HG03175 (cell line): ENCODE measurements at regions not wholly inside any gene's neighbourhood (a gene's known extent, or its start where the extent isn't known, plus 50 kb on each side); places are given as distances from the start of the nearest gene placed in this dataset.
A peak's percentile ranks its signal among the peaks of the same experiment; 100 is the strongest.

ENCODE experiments used
- ATAC-seq: cut with Tn5 transposase; IDR thresholded peaks from one replicate; pipeline ENCODE4 v1.9.1; 2021; ENCODE audit warnings: mild to moderate bottlenecking, moderate library complexity; ENCODE audit not compliant: unreplicated experiment

DNA sequence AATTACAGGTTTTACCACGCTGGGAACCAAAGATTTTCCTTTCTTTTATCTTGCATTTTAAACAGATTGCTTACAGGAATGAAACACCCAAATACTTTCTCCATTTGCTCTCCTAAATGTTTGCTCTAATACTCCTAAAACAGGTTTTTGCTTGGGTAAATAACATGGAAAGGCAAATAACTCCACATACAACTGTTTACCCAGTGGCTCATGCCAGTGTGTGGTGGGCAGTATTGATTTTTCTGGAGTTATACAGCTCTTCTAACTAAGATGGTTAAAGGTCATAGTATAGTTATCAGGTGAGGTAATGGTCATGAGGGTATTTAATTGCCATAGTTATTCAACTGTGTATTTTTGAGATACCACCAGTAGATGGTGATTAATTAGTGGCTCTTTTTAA, 61.2 kb upstream of the RAB27B start:
- no peak for ATAC-seq

- no peak for ATAC-seq
Measured at GRCh38 chr18:54769526-54770464, 58.5 kb upstream of the RAB27B start.

- ATAC-seq = no peak
Measured at GRCh38 chr18:54772056-54772455, 56.2 kb upstream of the RAB27B start.

- ATAC-seq = no peak
Measured at GRCh38 chr18:54774423-54774822, 53.9 kb upstream of the RAB27B start.

GRCh38 chr18:54774981-54775665, 53.2 kb upstream of the RAB27B start:
- ATAC-seq = no peak

GRCh38 chr18:54775686-54776085, 52.6 kb upstream of the RAB27B start:
- no peak for ATAC-seq

DNA sequence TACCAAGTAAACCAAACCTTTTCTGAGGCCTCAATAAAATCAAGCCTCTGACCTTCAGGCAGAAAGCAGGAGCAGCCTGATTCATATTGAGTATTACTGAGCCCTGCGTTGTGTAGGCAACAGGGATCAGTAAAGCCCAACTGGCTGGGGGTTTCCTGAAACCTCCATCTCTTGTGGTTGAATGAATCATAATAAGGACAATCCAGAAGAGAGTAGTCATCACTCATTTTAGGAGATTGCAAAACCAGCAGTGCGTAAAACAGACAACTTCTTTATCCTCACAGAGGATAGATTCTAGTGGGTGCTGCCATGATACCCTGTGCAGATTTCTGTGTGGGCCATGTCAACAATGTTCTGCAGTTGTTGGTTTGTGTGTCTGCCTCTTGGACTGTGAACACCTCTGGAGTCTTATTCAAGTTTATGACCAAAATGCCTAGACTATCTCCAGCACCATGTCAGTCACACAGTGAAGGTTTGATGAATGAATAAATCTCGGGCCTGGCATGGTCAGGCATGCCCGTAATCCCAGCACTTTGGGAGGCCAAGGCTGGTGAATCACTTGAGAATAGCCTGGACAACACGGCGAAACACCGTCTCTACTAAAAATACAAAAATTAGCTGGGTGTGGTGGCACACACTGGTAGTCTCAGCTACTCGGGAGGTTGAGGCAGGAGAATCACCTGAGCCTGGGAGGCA, 51.8 kb upstream of the RAB27B start:
- ATAC-seq = peak; percentile 71

DNA sequence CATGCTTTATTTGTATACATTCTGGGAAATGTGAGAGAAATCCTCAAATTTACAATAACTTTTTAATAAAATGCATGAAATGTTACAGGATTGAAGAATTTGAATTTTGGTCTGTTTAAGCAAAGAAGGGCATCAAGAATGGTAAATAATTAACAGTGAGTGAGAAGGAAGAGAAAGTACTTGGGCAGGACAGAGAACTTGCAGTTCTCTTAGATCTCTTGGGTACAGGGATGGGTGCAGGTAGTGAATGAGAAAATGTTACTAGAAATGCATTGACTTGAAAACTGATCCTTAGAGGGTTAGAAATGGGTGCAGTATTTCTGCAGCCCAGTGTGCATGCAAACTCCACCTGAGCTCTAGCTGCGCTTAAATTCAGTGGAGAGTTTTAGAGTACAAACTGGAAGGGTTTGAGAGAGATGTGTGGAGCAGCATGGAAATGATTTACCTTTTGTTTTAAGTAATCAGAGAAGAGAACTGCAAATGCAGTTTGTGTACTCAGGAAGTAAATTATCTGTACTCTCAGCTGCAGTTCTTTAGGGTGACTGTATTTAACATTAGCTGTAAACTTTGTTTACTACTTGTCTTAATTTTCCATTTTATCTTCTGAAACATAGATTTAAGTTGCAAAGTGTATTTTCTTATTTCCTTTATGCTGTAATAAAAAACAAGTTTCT, 51.0 kb upstream of the RAB27B start:
- ATAC-seq = peak; percentile 59

GRCh38 chr18:54777989-54778388, 50.3 kb upstream of the RAB27B start:
- ATAC-seq = no peak
